ENCODE measurements at regions not wholly inside any gene's neighbourhood (a gene's known extent, or its start where the extent isn't known, plus 50 kb on each side); places are given as distances from the start of the nearest gene placed in this dataset.

GRCh38 chr5:17326600-17327037 lies 109.2 kb downstream of the BASP1 start:
- Histone ChIP-seq H3K4me3 (ENCODE audit: low read length) (no peak overlapping the region), H3K9ac (ENCODE audit: low read length) (no peak overlapping the region), H3F3A (ENCODE audit: insufficient read depth, low read length, poor library complexity, severe bottlenecking) (no peaks in the 10 kb centered on the region), H3K27ac (ENCODE audit: low read length) (no peak overlapping the region), H2AFZ (ENCODE audit: low read depth, low read length) (no peak overlapping the region), H3K79me2 (replicated peaks; ENCODE audit: insufficient read depth, low read length) (no peaks in the 10 kb centered on the region), H3K4me2 (ENCODE audit: low read length) (no peak overlapping the region), H4K20me1 (ENCODE audit: insufficient read depth) (no peaks in the 10 kb centered on the region), H3K9me2 (ENCODE audit: insufficient read depth, low read length) (no peaks in the 10 kb centered on the region), H3K36me3 (ENCODE audit: insufficient read depth, low read length) (no peaks in the 10 kb centered on the region), H3K9me3 (ENCODE audit: low read length) (no peaks in the 10 kb centered on the region), H3K27me3 (ENCODE audit: insufficient read depth, low read depth, low read length) (no peaks in the 10 kb centered on the region)
- TF ChIP-seq EZH2 (IDR thresholded peaks at IDR 0.05; ENCODE audit: borderline replicate concordance, insufficient read depth, low read length, poor library complexity, severe bottlenecking): no peak
- TF ChIP-seq SMC3 (conservative IDR thresholded peaks at IDR 0.05; ENCODE audit: poor library complexity): no peak
- no peak for TF ChIP-seq MXI1 (conservative IDR thresholded peaks at IDR 0.05; ENCODE audit: poor library complexity, severe bottlenecking)
- TF ChIP-seq REST (IDR thresholded peaks at IDR 0.05; ENCODE audit: borderline replicate concordance): no peak
- TF ChIP-seq POLR2AphosphoS5 (IDR thresholded peaks at IDR 0.05): no peak
- no peak for TF ChIP-seq EP300 (conservative IDR thresholded peaks at IDR 0.05; ENCODE audit: poor library complexity, severe bottlenecking)
- TF ChIP-seq, protein P1, sequence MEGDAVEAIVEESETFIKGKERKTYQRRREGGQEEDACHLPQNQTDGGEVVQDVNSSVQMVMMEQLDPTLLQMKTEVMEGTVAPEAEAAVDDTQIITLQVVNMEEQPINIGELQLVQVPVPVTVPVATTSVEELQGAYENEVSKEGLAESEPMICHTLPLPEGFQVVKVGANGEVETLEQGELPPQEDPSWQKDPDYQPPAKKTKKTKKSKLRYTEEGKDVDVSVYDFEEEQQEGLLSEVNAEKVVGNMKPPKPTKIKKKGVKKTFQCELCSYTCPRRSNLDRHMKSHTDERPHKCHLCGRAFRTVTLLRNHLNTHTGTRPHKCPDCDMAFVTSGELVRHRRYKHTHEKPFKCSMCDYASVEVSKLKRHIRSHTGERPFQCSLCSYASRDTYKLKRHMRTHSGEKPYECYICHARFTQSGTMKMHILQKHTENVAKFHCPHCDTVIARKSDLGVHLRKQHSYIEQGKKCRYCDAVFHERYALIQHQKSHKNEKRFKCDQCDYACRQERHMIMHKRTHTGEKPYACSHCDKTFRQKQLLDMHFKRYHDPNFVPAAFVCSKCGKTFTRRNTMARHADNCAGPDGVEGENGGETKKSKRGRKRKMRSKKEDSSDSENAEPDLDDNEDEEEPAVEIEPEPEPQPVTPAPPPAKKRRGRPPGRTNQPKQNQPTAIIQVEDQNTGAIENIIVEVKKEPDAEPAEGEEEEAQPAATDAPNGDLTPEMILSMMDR (IDR thresholded peaks at IDR 0.05; ENCODE audit: poor library complexity, severe bottlenecking): no peak
- no peak for TF ChIP-seq RAD21 (conservative IDR thresholded peaks at IDR 0.05)
- no peak for TF ChIP-seq TAF1 (IDR thresholded peaks at IDR 0.05; ENCODE audit: low read depth)

GRCh38 chr5:17327048-17327625 lies 109.7 kb downstream of the BASP1 start:
- no peaks in the 10 kb centered on the region for H3K27me3 ChIP-seq (ENCODE audit: insufficient read depth, low read depth, low read length)
- H3K9me3 ChIP-seq (ENCODE audit: low read length): no peaks in the 10 kb centered on the region
- no peaks in the 10 kb centered on the region for H3F3A ChIP-seq (ENCODE audit: insufficient read depth, low read length, poor library complexity, severe bottlenecking)
- no peak overlapping the region for H3K27ac ChIP-seq (ENCODE audit: low read length)
- TF ChIP-seq REST (IDR thresholded peaks at IDR 0.05; ENCODE audit: borderline replicate concordance) (no peak), RAD21 (conservative IDR thresholded peaks at IDR 0.05) (no peak)
- no peaks in the 10 kb centered on the region for H4K20me1 ChIP-seq (ENCODE audit: insufficient read depth)
- H3K9me2 ChIP-seq (ENCODE audit: insufficient read depth, low read length): no peaks in the 10 kb centered on the region
- H3K9ac ChIP-seq (ENCODE audit: low read length): no peak overlapping the region
- H3K4me3 ChIP-seq (ENCODE audit: low read length): no peak overlapping the region
- no peak overlapping the region for H2AFZ ChIP-seq (ENCODE audit: low read depth, low read length)
- H3K4me2 ChIP-seq (ENCODE audit: low read length): no peak overlapping the region
- H3K79me2 ChIP-seq (replicated peaks; ENCODE audit: insufficient read depth, low read length): no peaks in the 10 kb centered on the region
- no peaks in the 10 kb centered on the region for H3K36me3 ChIP-seq (ENCODE audit: insufficient read depth, low read length)

Data from neural cell (in vitro differentiated cells).